IMR-90 (cell line): ENCODE measurements at regions not wholly inside any gene's neighbourhood (a gene's known extent, or its start where the extent isn't known, plus 50 kb on each side); places are given as distances from the start of the nearest gene placed in this dataset.

Experiments
- ATAC-seq: fragments of 200-7000 bp; cut with Tn5 transposase; 2 replicates; pipeline ENCODE4 v1.9.1; 2020; ENCODE audit warnings: low read depth, mild to moderate bottlenecking, moderate library complexity
- BruUV-seq: library from RNA; stranded (reverse); fragments of 400-500 nt; replicated peaks from 2 replicates; lab custom pipeline; 2021; lab: Mats Ljungman, UMichigan
- CTCF ChIA-PET: fragments of 300-600 bp; formaldehyde crosslinking; extraction: SDS; loops from one replicate; lab custom pipeline; 2021; ENCODE audit warnings: antibody characterized with exemption; lab: Yijun Ruan, JAX
- POLR2A ChIA-PET: fragments of 300-600 bp; sonication (Branson Sonifier 250); formaldehyde crosslinking; loops from one replicate; lab custom pipeline; 2022; ENCODE audit warnings: antibody characterized with exemption; ENCODE audit not compliant: unreplicated experiment; lab: Charles Lee
- DNase-seq: peaks from one replicate; pipeline ENCODE4 v3.0.0; 2013
- H2AFZ ChIP-seq: replicated peaks from 2 replicates; pipeline ENCODE3; 2013; ENCODE audit warnings: low read length, mild to moderate bottlenecking; ENCODE audit not compliant: poor library complexity
- H2AK5ac ChIP-seq: 2 replicates; pipeline ENCODE4 v1.6.1; 2013; ENCODE audit warnings: low read depth, low read length, inconsistent platforms
- H2AK9ac ChIP-seq: replicated peaks from 2 replicates; pipeline ENCODE3; 2013; ENCODE audit warnings: mild to moderate bottlenecking, low read depth, low read length, moderate library complexity; ENCODE audit not compliant: poor library complexity
- H2BK120ac ChIP-seq: 2 replicates; pipeline ENCODE4 v1.6.1; 2013; ENCODE audit warnings: low read depth, low read length, inconsistent platforms
- H2BK15ac ChIP-seq: 3 replicates; pipeline ENCODE4 v1.6.1; 2013; ENCODE audit warnings: low read depth, low read length, inconsistent platforms
- H2BK20ac ChIP-seq: 2 replicates; pipeline ENCODE4 v1.6.1; 2013; ENCODE audit warnings: low read depth, mild to moderate bottlenecking, inconsistent platforms, low read length, moderate library complexity
- H2BK5ac ChIP-seq: 2 replicates; pipeline ENCODE4 v1.6.1; 2013; ENCODE audit warnings: mild to moderate bottlenecking, low read depth, low read length, inconsistent platforms; ENCODE audit not compliant: poor library complexity, severe bottlenecking
- H3K14ac ChIP-seq: replicated peaks from 2 replicates; pipeline ENCODE4 v1.6.1; 2013; ENCODE audit warnings: low read depth, low read length, inconsistent platforms
- H3K18ac ChIP-seq: 2 replicates; pipeline ENCODE4 v1.6.1; 2013; ENCODE audit warnings: low read depth, low read length, control low read depth
- H3K23ac ChIP-seq: 2 replicates; pipeline ENCODE4 v1.6.1; 2013; ENCODE audit warnings: low read depth, low read length, inconsistent platforms
- H3K27ac ChIP-seq: 2 replicates; pipeline ENCODE4 v1.5.1; 2013; ENCODE audit warnings: mild to moderate bottlenecking, control low read depth, low read length; ENCODE audit not compliant: insufficient read depth
- H3K27me3 ChIP-seq: 2 replicates; pipeline ENCODE4 v1.6.1; 2013; ENCODE audit warnings: low read length; ENCODE audit not compliant: control insufficient read depth, insufficient read depth
- H3K36me3 ChIP-seq: 2 replicates; pipeline ENCODE4 v1.6.1; 2013; ENCODE audit warnings: low read length, mixed read lengths; ENCODE audit not compliant: control insufficient read depth, insufficient read depth
- H3K4ac ChIP-seq: 2 replicates; pipeline ENCODE4 v1.6.1; 2013; ENCODE audit warnings: low read depth, low read length, inconsistent platforms
- H3K4me1 ChIP-seq: 2 replicates; pipeline ENCODE4 v1.6.1; 2013; ENCODE audit warnings: low read length, mixed read lengths; ENCODE audit not compliant: control insufficient read depth, insufficient read depth
- H3K4me2 ChIP-seq: 2 replicates; pipeline ENCODE4 v1.6.1; 2013; ENCODE audit warnings: low read depth, mild to moderate bottlenecking, control low read depth, low read length, moderate library complexity
- H3K4me3 ChIP-seq: 2 replicates; pipeline ENCODE4 v1.5.1; 2013; ENCODE audit warnings: low read depth, mild to moderate bottlenecking, control low read depth, low read length, moderate library complexity; ENCODE audit not compliant: insufficient read depth
- H3K56ac ChIP-seq: 2 replicates; pipeline ENCODE4 v1.6.1; 2013; ENCODE audit warnings: low read length, inconsistent platforms; ENCODE audit not compliant: insufficient read depth; ENCODE audit errors: extremely low read depth
- H3K79me1 ChIP-seq, 2 experiments: 2 replicates each; pipeline ENCODE4 v1.6.1; 2013; ENCODE audit warnings: low read length in 2 of 2, inconsistent platforms in 1 of 2, low read depth in 1 of 2
- H3K9ac ChIP-seq: 2 replicates; pipeline ENCODE4 v1.6.1; 2013; ENCODE audit warnings: low read depth, low read length, control low read depth
- H3K9me1 ChIP-seq: 2 replicates; pipeline ENCODE4 v1.6.1; 2013; ENCODE audit warnings: low read length, inconsistent platforms; ENCODE audit not compliant: insufficient read depth
- H3K9me3 ChIP-seq: 2 replicates; pipeline ENCODE4 v1.6.1; 2013; ENCODE audit warnings: low read length; ENCODE audit not compliant: control insufficient read depth, insufficient read depth
- H4K20me1 ChIP-seq: 2 replicates; pipeline ENCODE4 v1.6.1; 2013; ENCODE audit warnings: low read length, inconsistent platforms; ENCODE audit not compliant: insufficient read depth
- H4K5ac ChIP-seq: 2 replicates; pipeline ENCODE4 v1.6.1; 2013; ENCODE audit warnings: mild to moderate bottlenecking, low read depth, low read length, control low read depth
- H4K8ac ChIP-seq, 2 experiments: 2 replicates each; pipeline ENCODE4 v1.6.1; 2013; ENCODE audit warnings: low read depth in 2 of 2, low read length in 2 of 2, control low read depth in 1 of 2, inconsistent platforms in 1 of 2
- H4K91ac ChIP-seq: 2 replicates; pipeline ENCODE4 v1.6.1; 2013; ENCODE audit warnings: low read depth, low read length, inconsistent platforms; ENCODE audit not compliant: insufficient read depth
- CEBPB ChIP-seq: IDR thresholded peaks from 2 replicates; pipeline ENCODE4 v1.6.1; 2012; ENCODE audit warnings: low read depth, low read length, improper control_type of control experiment
- MAZ ChIP-seq: IDR thresholded peaks from 2 replicates; pipeline ENCODE4 v1.6.1; 2012; ENCODE audit warnings: low read depth, mild to moderate bottlenecking, low read length, improper control_type of control experiment, moderate library complexity, borderline replicate concordance
- RFX5 ChIP-seq: IDR thresholded peaks from 2 replicates; pipeline ENCODE4 v1.8.0; 2012; ENCODE audit warnings: low read depth, mild to moderate bottlenecking, low read length, moderate library complexity
- WGBS, 2 experiments: methylation state at CpG; one replicate each; pipeline versions ENCODE4 v1.1.5 to v1.1.7; 2013; ENCODE audit warnings: missing lambda C conversion rate in 2 of 2; ENCODE audit not compliant: insufficient read length in 1 of 2; ENCODE audit errors: extremely low coverage in 2 of 2; 5-methylcytosine and 5-hydroxymethylcytosine counted together
- dilution Hi-C: fragments of 300-500 bp; cut with HindIII; formaldehyde crosslinking; loops from one replicate; pipeline ENCODE4 v1.14.3; 2018; ENCODE audit warnings: low sequenced_read_pairs; ENCODE audit not compliant: unreplicated experiment
- in situ Hi-C: fragments of 300-500 bp; cut with MboI; formaldehyde crosslinking; loops from 3 replicates; pipeline ENCODE4 v1.14.3; 2019; ENCODE audit warnings: low sequenced_read_pairs, inconsistent platforms, mixed read lengths
- intact Hi-C: fragments of 100-400 bp; cut with micrococcal nuclease; formaldehyde crosslinking; loops from 2 replicates; pipeline ENCODE4 v1.10.0; 2022

GRCh38 chr4:15167743-15168142 lies 165.5 kb downstream of the CPEB2 start:
- Histone ChIP-seq H3K79me1 (no peaks in the 10 kb centered on the region), H3K9me1 (no peaks in the 10 kb centered on the region), H3K4me1 (peaks cover 2% of the 10 kb centered on the region; the same call in 1 of the 2 replicates), H3K27ac (no peak overlapping the region), H4K91ac (no peak overlapping the region), H2AK9ac (no peak overlapping the region), H3K56ac (no peak overlapping the region), H4K20me1 (no peaks in the 10 kb centered on the region), H2AFZ (no peak overlapping the region), H3K14ac (no peak overlapping the region), H3K9ac (no peak overlapping the region), H3K4me3 (no peak overlapping the region), H3K4me2 (no peak overlapping the region), H3K18ac (no peak overlapping the region), H3K9me3 (no peaks in the 10 kb centered on the region), H3K23ac (no peak overlapping the region), H2AK5ac (no peak overlapping the region), H3K36me3 (no peaks in the 10 kb centered on the region), H3K27me3 (peaks cover 13% of the 10 kb centered on the region), H4K8ac (no peak overlapping the region), H2BK120ac (no peak overlapping the region), H4K5ac (no peak overlapping the region), H2BK5ac (no peak overlapping the region), H2BK15ac (no peak overlapping the region), H2BK20ac (no peak overlapping the region), H3K4ac (no peak overlapping the region)
- intact Hi-C loops = no loop called here
- DNase-seq (no peak), ATAC-seq (no peak)
- no TSS peak for BruUV-seq
- POLR2A ChIA-PET = no interaction called here
- WGBS, 2 experiments = no CpG with 5 or more reads among the region's 2 CpGs
- in situ Hi-C loops = loop anchor here (10.0 kb wide), 1 partner anchor 1513 kb away; no protein-coding TSS in a partner anchor
- dilution Hi-C loops = no loop called here
- CTCF ChIA-PET = no interaction called here
- TF ChIP-seq RFX5 = no peak
- TF ChIP-seq MAZ = no peak
- TF ChIP-seq CEBPB = no peak
